HL-60 (cell line): ENCODE measurements at regions not wholly inside any gene's neighbourhood (a gene's known extent, or its start where the extent isn't known, plus 50 kb on each side); places are given as distances from the start of the nearest gene placed in this dataset.
A peak's percentile ranks its signal among the peaks of the same experiment; 100 is the strongest.

Experiments used
- DNase-seq, 2 experiments: peaks; one replicate each; pipeline ENCODE4 v3.0.0-alpha.2; 2010 to 2020; ENCODE audit warnings: low read depth in 1 of 2, low spot score in 1 of 2
- H3K27ac ChIP-seq: fragments of 250-450 bp; sonication (Bioruptor Pico); replicated peaks from 2 replicates; pipeline ENCODE4 v1.5.1; 2020; ENCODE audit warnings: mild to moderate bottlenecking, moderate library complexity
- H3K27me3 ChIP-seq: fragments of 250-450 bp; sonication (Bioruptor Pico); 2 replicates; pipeline ENCODE4 v1.5.1; 2021; ENCODE audit warnings: mild to moderate bottlenecking, moderate library complexity; ENCODE audit not compliant: insufficient read depth, poor library complexity, severe bottlenecking
- H3K4me3 ChIP-seq: replicated peaks from 2 replicates; pipeline ENCODE4 v1.5.1; 2011; ENCODE audit warnings: mild to moderate bottlenecking, control low read depth, low read length; ENCODE audit not compliant: insufficient read depth
- GABPA ChIP-seq: IDR thresholded peaks from 2 replicates; pipeline ENCODE4 v1.6.1; 2012; ENCODE audit warnings: low read depth
- POLR2AphosphoS5 ChIP-seq: IDR thresholded peaks from 2 replicates; pipeline ENCODE4 v1.6.1; 2012; ENCODE audit warnings: low read depth
- SPI1 ChIP-seq: IDR thresholded peaks from 2 replicates; pipeline ENCODE4 v1.6.1; 2012; ENCODE audit warnings: low read depth, mild to moderate bottlenecking, borderline replicate concordance
- TF ChIP-seq, protein P1 (sequence below): IDR thresholded peaks from 2 replicates; pipeline ENCODE4 v1.6.1; 2012; ENCODE audit warnings: low read depth; ENCODE audit not compliant: insufficient replicate concordance
- TF ChIP-seq, protein P2 (sequence below): IDR thresholded peaks from one replicate; pipeline ENCODE4 v1.5.1; 2011; ENCODE audit warnings: low read length, control low read depth, inconsistent platforms; ENCODE audit not compliant: insufficient read depth

DNA sequence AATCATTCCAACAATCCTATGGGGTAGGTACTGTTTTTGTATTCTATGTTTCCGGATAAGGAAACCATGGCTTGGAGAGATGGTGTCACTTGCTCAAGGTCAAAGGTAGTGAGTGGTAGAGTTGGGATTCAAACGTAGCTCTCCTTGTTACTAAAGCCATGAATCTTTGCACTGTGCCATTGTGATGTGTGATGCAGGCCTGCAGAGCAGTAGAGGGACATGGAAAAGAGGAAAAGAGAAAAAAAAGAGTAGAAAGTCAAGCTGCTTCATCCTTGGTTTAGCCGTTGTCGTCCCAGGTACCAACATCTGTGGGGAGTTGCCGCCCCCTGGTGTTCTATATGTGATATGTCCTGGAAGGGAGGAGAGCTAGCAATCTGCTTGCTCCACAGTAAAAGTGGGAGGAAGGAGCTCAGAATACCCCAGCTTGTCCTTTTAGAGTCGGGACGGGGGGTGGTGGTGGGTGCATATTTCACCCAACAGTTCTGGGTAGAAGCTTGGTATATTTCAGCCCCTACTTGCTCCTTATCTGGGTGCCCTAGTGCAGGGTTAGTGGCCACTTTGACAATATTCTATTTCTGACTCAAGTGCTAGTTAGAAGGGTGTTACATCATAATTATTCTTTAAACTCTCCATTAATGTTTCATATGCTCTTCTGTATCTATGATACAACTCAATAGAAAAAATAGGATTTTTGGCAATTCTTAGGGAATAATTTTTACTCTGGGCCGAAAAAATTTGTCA, 98.4 kb downstream of the EBNA1BP2 start:
- peaks cover 5% of the 10 kb centered on the region for H3K27me3 ChIP-seq
- DNase-seq: peak; percentile 28 to 70
- no peak overlapping the region for H3K27ac ChIP-seq
- TF ChIP-seq, protein P1, sequence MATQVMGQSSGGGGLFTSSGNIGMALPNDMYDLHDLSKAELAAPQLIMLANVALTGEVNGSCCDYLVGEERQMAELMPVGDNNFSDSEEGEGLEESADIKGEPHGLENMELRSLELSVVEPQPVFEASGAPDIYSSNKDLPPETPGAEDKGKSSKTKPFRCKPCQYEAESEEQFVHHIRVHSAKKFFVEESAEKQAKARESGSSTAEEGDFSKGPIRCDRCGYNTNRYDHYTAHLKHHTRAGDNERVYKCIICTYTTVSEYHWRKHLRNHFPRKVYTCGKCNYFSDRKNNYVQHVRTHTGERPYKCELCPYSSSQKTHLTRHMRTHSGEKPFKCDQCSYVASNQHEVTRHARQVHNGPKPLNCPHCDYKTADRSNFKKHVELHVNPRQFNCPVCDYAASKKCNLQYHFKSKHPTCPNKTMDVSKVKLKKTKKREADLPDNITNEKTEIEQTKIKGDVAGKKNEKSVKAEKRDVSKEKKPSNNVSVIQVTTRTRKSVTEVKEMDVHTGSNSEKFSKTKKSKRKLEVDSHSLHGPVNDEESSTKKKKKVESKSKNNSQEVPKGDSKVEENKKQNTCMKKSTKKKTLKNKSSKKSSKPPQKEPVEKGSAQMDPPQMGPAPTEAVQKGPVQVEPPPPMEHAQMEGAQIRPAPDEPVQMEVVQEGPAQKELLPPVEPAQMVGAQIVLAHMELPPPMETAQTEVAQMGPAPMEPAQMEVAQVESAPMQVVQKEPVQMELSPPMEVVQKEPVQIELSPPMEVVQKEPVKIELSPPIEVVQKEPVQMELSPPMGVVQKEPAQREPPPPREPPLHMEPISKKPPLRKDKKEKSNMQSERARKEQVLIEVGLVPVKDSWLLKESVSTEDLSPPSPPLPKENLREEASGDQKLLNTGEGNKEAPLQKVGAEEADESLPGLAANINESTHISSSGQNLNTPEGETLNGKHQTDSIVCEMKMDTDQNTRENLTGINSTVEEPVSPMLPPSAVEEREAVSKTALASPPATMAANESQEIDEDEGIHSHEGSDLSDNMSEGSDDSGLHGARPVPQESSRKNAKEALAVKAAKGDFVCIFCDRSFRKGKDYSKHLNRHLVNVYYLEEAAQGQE: no peak
- TF ChIP-seq, protein P2, sequence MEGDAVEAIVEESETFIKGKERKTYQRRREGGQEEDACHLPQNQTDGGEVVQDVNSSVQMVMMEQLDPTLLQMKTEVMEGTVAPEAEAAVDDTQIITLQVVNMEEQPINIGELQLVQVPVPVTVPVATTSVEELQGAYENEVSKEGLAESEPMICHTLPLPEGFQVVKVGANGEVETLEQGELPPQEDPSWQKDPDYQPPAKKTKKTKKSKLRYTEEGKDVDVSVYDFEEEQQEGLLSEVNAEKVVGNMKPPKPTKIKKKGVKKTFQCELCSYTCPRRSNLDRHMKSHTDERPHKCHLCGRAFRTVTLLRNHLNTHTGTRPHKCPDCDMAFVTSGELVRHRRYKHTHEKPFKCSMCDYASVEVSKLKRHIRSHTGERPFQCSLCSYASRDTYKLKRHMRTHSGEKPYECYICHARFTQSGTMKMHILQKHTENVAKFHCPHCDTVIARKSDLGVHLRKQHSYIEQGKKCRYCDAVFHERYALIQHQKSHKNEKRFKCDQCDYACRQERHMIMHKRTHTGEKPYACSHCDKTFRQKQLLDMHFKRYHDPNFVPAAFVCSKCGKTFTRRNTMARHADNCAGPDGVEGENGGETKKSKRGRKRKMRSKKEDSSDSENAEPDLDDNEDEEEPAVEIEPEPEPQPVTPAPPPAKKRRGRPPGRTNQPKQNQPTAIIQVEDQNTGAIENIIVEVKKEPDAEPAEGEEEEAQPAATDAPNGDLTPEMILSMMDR: peak; percentile 34
- TF ChIP-seq GABPA: no peak
- peak; percentile 6; the same call in 1 of the 2 replicates for TF ChIP-seq SPI1
- no peak for TF ChIP-seq POLR2AphosphoS5
- no peak overlapping the region for H3K4me3 ChIP-seq

DNA sequence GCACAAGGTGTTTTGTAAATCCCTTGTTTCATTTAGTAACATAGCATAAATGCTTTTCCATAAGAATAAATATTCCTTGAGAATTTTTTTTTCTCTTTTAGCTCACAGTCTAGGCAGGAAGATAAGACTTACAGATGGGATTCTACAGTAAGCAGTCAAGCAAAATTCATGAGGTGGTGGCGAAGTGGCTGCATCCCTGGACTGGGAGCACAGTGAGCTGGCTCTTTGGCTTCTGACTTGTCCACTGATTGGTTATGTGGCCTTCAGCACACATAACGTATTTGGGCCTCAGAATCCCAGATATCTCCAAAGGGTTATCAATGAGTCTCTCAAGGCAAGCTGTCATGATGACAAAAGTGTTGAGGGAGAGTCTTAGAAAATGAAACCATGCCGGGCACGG, 99.8 kb downstream of the EBNA1BP2 start:
- peaks cover 11% of the 10 kb centered on the region for H3K27me3 ChIP-seq
- no peak for DNase-seq
- no peak overlapping the region for H3K4me3 ChIP-seq
- H3K27ac ChIP-seq: no peak overlapping the region
- TF ChIP-seq GABPA: no peak
- TF ChIP-seq, protein P2: no peak
- no peak for TF ChIP-seq POLR2AphosphoS5
- no peak for TF ChIP-seq SPI1
- TF ChIP-seq, protein P1: no peak

DNA sequence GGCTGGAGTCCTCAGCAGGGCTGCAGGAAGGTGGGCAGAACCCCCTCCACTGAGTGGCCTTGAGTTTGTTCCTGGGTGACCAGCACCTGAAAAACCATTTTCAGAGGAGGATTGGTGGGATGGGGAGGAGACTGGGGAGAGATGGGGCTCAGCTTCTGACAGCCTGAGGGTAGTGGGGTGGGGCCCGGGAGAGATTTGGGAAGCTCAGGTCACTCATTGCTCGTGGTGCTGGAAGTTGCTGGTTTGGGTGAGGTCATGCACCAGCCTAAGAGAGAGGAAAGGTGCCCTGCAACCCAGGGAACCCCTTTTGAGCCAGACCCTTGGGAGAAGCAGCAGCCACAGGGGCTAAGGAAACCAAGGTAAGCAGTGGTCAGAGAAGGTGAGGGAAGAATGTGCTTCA, 100.8 kb downstream of the EBNA1BP2 start:
- DNase-seq: no peak
- no peak overlapping the region for H3K4me3 ChIP-seq
- H3K27ac ChIP-seq: no peak overlapping the region
- TF ChIP-seq, protein P1: no peak
- TF ChIP-seq POLR2AphosphoS5: no peak
- no peak for TF ChIP-seq SPI1
- TF ChIP-seq GABPA: no peak
- TF ChIP-seq, protein P2: no peak
- peaks cover 11% of the 10 kb centered on the region for H3K27me3 ChIP-seq
